H9 (cell line): ENCODE measurements at regions not wholly inside any gene's neighbourhood (a gene's known extent, or its start where the extent isn't known, plus 50 kb on each side); places are given as distances from the start of the nearest gene placed in this dataset.

Experiments used
- DNase-seq: peaks from one replicate; pipeline ENCODE4 v3.0.0-alpha.2; 2017
- H2AFZ ChIP-seq: one replicate; pipeline ENCODE4 v1.6.1; 2013; ENCODE audit warnings: mild to moderate bottlenecking, low read length, control low read depth, moderate library complexity
- H2AK5ac ChIP-seq: 2 replicates; pipeline ENCODE4 v1.6.1; 2013; ENCODE audit warnings: low read length, control low read depth, mixed read lengths; ENCODE audit not compliant: insufficient read length
- H2BK120ac ChIP-seq: one replicate; pipeline ENCODE4 v1.6.1; 2013; ENCODE audit warnings: low read depth, mild to moderate bottlenecking, low read length, control low read depth, inconsistent platforms; ENCODE audit not compliant: poor library complexity, severe bottlenecking
- H2BK12ac ChIP-seq: 2 replicates; pipeline ENCODE4 v1.6.1; 2013; ENCODE audit warnings: low read length, control low read depth, mixed read lengths, low read depth; ENCODE audit not compliant: insufficient read length
- H2BK15ac ChIP-seq: 2 replicates; pipeline ENCODE4 v1.6.1; 2013; ENCODE audit warnings: low read depth, low read length, control low read depth
- H2BK20ac ChIP-seq: one replicate; pipeline ENCODE4 v1.6.1; 2013; ENCODE audit warnings: low read depth, mild to moderate bottlenecking, low read length, control low read depth, inconsistent platforms; ENCODE audit not compliant: poor library complexity, severe bottlenecking
- H2BK5ac ChIP-seq: 2 replicates; pipeline ENCODE4 v1.6.1; 2013; ENCODE audit warnings: low read length, control low read depth, mixed read lengths; ENCODE audit not compliant: insufficient read length
- H3K14ac ChIP-seq: 2 replicates; pipeline ENCODE4 v1.6.1; 2013; ENCODE audit warnings: low read length, control low read depth; ENCODE audit not compliant: insufficient read depth
- H3K18ac ChIP-seq: 2 replicates; pipeline ENCODE4 v1.6.1; 2013; ENCODE audit warnings: low read depth, mild to moderate bottlenecking, mixed read lengths, low read length, control low read depth; ENCODE audit not compliant: insufficient read length
- H3K23ac ChIP-seq: 2 replicates; pipeline ENCODE4 v1.6.1; 2013; ENCODE audit warnings: low read length, control low read depth, mixed read lengths, low read depth; ENCODE audit not compliant: insufficient read length
- H3K23me2 ChIP-seq: 2 replicates; pipeline ENCODE4 v1.6.1; 2013; ENCODE audit warnings: low read depth, mild to moderate bottlenecking, mixed read lengths, low read length, control low read depth; ENCODE audit not compliant: insufficient read length, poor library complexity, severe bottlenecking
- H3K27ac ChIP-seq: 2 replicates; pipeline ENCODE4 v1.5.1; 2013; ENCODE audit warnings: low read length, control low read depth, mixed read lengths, low read depth; ENCODE audit not compliant: insufficient read length
- H3K27me3 ChIP-seq: 2 replicates; pipeline ENCODE4 v1.6.1; 2013; ENCODE audit warnings: low read length, control low read depth, inconsistent platforms; ENCODE audit not compliant: insufficient read depth
- H3K4ac ChIP-seq: 2 replicates; pipeline ENCODE4 v1.6.1; 2013; ENCODE audit warnings: low read depth, mild to moderate bottlenecking, control low read depth, inconsistent platforms, low read length, moderate library complexity
- H3K4me1 ChIP-seq: 2 replicates; pipeline ENCODE4 v1.6.1; 2013; ENCODE audit warnings: low read length, control low read depth, inconsistent platforms; ENCODE audit not compliant: insufficient read depth
- H3K4me2 ChIP-seq: 2 replicates; pipeline ENCODE4 v1.6.1; 2013; ENCODE audit warnings: low read length, control low read depth, mixed read lengths; ENCODE audit not compliant: insufficient read length, insufficient read depth
- H3K56ac ChIP-seq: 2 replicates; pipeline ENCODE4 v1.6.1; 2013; ENCODE audit warnings: low read depth, mild to moderate bottlenecking, mixed read lengths, low read length, control low read depth; ENCODE audit not compliant: insufficient read length
- H3K79me1 ChIP-seq: 2 replicates; pipeline ENCODE4 v1.6.1; 2013; ENCODE audit warnings: low read depth, mild to moderate bottlenecking, moderate library complexity, low read length, control low read depth, inconsistent platforms; ENCODE audit not compliant: insufficient read depth, poor library complexity, severe bottlenecking
- H3K79me2 ChIP-seq: 2 replicates; pipeline ENCODE4 v1.6.1; 2013; ENCODE audit warnings: low read length, control low read depth, inconsistent platforms; ENCODE audit not compliant: insufficient read depth
- H3K9ac ChIP-seq: 2 replicates; pipeline ENCODE4 v1.6.1; 2013; ENCODE audit warnings: low read length, control low read depth, mixed read lengths; ENCODE audit not compliant: insufficient read length; ENCODE audit errors: extremely low read depth
- H3K9me3 ChIP-seq: one replicate; pipeline ENCODE4 v1.6.1; 2013; ENCODE audit warnings: low read depth, low read length, inconsistent platforms; ENCODE audit not compliant: control insufficient read depth
- H3T11ph ChIP-seq: one replicate; pipeline ENCODE4 v1.6.1; 2013; ENCODE audit warnings: mild to moderate bottlenecking, low read length, control low read depth, inconsistent platforms
- H4K20me1 ChIP-seq: one replicate; pipeline ENCODE4 v1.6.1; 2013; ENCODE audit not compliant: control insufficient read depth, insufficient read length, insufficient read depth
- H4K5ac ChIP-seq: 2 replicates; pipeline ENCODE4 v1.6.1; 2013; ENCODE audit warnings: low read depth, mild to moderate bottlenecking, mixed read lengths, low read length, control low read depth; ENCODE audit not compliant: insufficient read length
- H4K8ac ChIP-seq: replicated peaks from 2 replicates; pipeline ENCODE4 v1.6.1; 2013; ENCODE audit warnings: low read length, control low read depth, mixed read lengths, low read depth; ENCODE audit not compliant: insufficient read length
- H4K91ac ChIP-seq: 2 replicates; pipeline ENCODE4 v1.6.1; 2013; ENCODE audit warnings: low read depth, mild to moderate bottlenecking, moderate library complexity, mixed read lengths, low read length, control low read depth; ENCODE audit not compliant: insufficient read length
- H3K27ac Mint-ChIP-seq, 3 experiments: 2 replicates in 2 of 3; 3 replicates in 1 of 3; pipeline ENCODE4 v1.8.0; 2020 to 2021; ENCODE audit warnings: mixed read lengths in 3 of 3, mild to moderate bottlenecking in 1 of 3, moderate library complexity in 1 of 3
- H3K27me3 Mint-ChIP-seq: 2 replicates; pipeline ENCODE4 v1.8.0; 2021; ENCODE audit warnings: low read depth, mild to moderate bottlenecking, moderate library complexity, mixed read lengths
- H3K36me3 Mint-ChIP-seq, 3 experiments: 2 replicates in 2 of 3; 3 replicates in 1 of 3; pipeline ENCODE4 v1.8.0; 2020 to 2021; ENCODE audit warnings: low read depth in 3 of 3, mixed read lengths in 3 of 3; ENCODE audit not compliant: insufficient read depth in 1 of 3
- H3K4me1 Mint-ChIP-seq, 2 experiments: 2 replicates each; pipeline ENCODE4 v1.8.0; 2020; ENCODE audit warnings: mixed read lengths in 2 of 2
- H3K4me3 Mint-ChIP-seq, 2 experiments: 2 replicates in 1 of 2; 3 replicates in 1 of 2; pipeline ENCODE4 v1.8.0; 2020 to 2021; ENCODE audit warnings: mild to moderate bottlenecking in 2 of 2, mixed read lengths in 2 of 2, moderate library complexity in 1 of 2
- H3K9me3 Mint-ChIP-seq, 2 experiments: 2 replicates in 1 of 2; 3 replicates in 1 of 2; pipeline ENCODE4 v1.8.0; 2020; ENCODE audit warnings: mild to moderate bottlenecking in 2 of 2, mixed read lengths in 2 of 2, moderate library complexity in 1 of 2
- WGBS: extraction: QIAGEN DNeasy Blood & Tissue Kit; methylation state at CpG from one replicate; pipeline ENCODE4 v1.1.7; 2013; ENCODE audit warnings: missing lambda C conversion rate, low lambda C conversion rate, mixed read lengths; ENCODE audit not compliant: insufficient read length; ENCODE audit errors: extremely low coverage; 5-methylcytosine and 5-hydroxymethylcytosine counted together
- TF ChIP-seq, protein P1 (sequence below): fragments of 200-600 bp; sonication (generic); conservative IDR thresholded peaks from 3 replicates; pipeline ENCODE4 v1.8.0; 2021; ENCODE audit warnings: antibody characterized with exemption, mild to moderate bottlenecking

DNA sequence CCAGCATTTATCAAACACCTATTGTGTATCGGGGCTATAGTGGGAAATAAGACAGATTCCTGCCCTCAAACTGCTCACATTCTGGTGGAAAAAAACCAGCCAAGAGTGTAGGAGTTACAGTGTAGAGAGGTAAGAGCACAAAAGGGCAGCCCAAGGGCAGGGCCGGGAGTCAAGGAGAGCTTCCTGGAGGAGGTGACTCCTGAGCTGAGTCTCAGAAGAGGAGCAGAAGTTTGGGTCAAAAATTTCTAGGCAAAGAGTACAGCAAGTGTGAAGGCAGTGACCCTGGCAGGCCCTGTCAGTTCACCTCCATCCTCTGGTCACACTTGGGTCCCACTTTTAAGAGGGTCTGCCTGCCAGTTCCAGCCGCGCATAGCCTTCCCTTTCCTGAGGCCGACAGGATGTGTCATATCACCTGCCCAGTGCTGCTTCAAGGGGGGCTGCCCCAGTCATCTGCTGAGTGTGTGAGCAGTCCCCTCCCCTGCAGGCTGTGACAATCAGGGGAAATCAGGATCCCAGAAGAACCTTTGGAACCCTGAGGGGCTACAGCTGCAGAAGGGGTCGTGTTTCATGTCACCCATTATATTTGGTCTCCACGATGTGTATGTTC is 118.4 kb downstream of the GLI2 start:
- Histone ChIP-seq H2BK120ac (no peak overlapping the region), H3K23me2 (no peaks in the 10 kb centered on the region), H3K14ac (no peak overlapping the region), H3K27ac (no peak overlapping the region), H3K56ac (no peak overlapping the region), H3K9ac (no peak overlapping the region), H3K79me1 (no peaks in the 10 kb centered on the region), H3T11ph (no peak overlapping the region), H2BK20ac (no peak overlapping the region), H2BK15ac (no peak overlapping the region), H4K8ac (no peak overlapping the region), H3K18ac (no peak overlapping the region), H3K4me1 (peaks cover 10% of the 10 kb centered on the region), H3K4me2 (no peak overlapping the region), H3K23ac (no peak overlapping the region), H4K5ac (no peak overlapping the region), H3K27me3 (no peaks in the 10 kb centered on the region), H4K20me1 (no peaks in the 10 kb centered on the region), H3K79me2 (0 out of 2 replicates have a peak, but pooled peaks cover 2% of the 10 kb centered on the region), H2AK5ac (no peak overlapping the region), H4K91ac (no peak overlapping the region), H2AFZ (no peak overlapping the region), H2BK12ac (no peak overlapping the region), H3K4ac (no peak overlapping the region), H3K9me3 (no peaks in the 10 kb centered on the region), H2BK5ac (no peak overlapping the region)
- no peak for DNase-seq
- Mint-ChIP-seq H3K9me3 (no peaks in the 10 kb centered on the region), H3K27ac (peak overlapping the region; percentile 7 to 63 (median 56); a peak in 3 of 7 replicates), H3K27me3 (no peaks in the 10 kb centered on the region), H3K36me3 (peaks cover 3 to 9% (median 7%) of the 10 kb centered on the region in 3 experiments), H3K4me1 (peaks cover 34 to 47% of the 10 kb centered on the region in 2 experiments), H3K4me3 (no peak overlapping the region)
- WGBS: no CpG with 5 or more reads among the region's 7 CpGs
- TF ChIP-seq, protein P1, sequence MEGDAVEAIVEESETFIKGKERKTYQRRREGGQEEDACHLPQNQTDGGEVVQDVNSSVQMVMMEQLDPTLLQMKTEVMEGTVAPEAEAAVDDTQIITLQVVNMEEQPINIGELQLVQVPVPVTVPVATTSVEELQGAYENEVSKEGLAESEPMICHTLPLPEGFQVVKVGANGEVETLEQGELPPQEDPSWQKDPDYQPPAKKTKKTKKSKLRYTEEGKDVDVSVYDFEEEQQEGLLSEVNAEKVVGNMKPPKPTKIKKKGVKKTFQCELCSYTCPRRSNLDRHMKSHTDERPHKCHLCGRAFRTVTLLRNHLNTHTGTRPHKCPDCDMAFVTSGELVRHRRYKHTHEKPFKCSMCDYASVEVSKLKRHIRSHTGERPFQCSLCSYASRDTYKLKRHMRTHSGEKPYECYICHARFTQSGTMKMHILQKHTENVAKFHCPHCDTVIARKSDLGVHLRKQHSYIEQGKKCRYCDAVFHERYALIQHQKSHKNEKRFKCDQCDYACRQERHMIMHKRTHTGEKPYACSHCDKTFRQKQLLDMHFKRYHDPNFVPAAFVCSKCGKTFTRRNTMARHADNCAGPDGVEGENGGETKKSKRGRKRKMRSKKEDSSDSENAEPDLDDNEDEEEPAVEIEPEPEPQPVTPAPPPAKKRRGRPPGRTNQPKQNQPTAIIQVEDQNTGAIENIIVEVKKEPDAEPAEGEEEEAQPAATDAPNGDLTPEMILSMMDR: no peak
